ENCODE measurements at regions not wholly inside any gene's neighbourhood (a gene's known extent, or its start where the extent isn't known, plus 50 kb on each side); places are given as distances from the start of the nearest gene placed in this dataset.
"Not testable (repeated sequence)": the region's sequence is repeated elsewhere in the genome, so short reads cannot be mapped to it uniquely, and the experiment has no call there.

DNA sequence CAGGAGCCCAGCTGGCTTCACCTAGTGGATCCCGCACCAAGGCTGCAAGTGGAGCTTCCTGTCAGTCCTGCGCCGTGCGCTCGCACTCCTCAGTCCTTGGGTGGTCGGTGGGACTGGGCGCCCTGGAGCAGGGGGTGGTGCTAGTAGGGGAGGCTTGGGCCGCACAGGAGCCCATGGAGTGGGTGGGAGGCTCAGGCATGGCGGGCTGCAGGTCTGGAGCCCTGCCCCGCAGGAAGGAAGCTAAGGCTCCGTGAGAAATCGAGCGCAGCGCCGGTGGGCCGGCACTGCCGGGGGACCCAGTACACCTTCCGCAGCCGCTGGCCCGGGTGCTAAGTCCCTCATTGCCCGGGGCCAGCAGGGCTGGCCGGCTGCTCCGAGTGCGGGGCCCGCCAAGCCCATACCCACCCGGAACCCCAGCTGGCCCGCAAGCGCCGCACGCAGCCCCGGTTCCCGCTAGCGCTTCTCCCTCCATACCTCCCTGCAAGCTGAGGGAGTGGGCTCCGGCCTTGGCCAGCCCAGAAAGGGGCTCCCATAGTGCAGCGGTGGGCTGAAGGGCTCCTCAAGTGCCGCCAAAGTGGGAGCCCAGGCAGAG, 1425.2 kb upstream of the PRMT6 start:
- TF ChIP-seq CTCF (IDR thresholded peaks at IDR 0.05; ENCODE audit: low read depth, low read length); EZH2phosphoT487 (IDR thresholded peaks at IDR 0.05; ENCODE audit: low read depth): not testable (repeated sequence)

Measured in OCI-LY3 (cell line).